ENCODE measurements at regions not wholly inside any gene's neighbourhood (a gene's known extent, or its start where the extent isn't known, plus 50 kb on each side); places are given as distances from the start of the nearest gene placed in this dataset.

DNA sequence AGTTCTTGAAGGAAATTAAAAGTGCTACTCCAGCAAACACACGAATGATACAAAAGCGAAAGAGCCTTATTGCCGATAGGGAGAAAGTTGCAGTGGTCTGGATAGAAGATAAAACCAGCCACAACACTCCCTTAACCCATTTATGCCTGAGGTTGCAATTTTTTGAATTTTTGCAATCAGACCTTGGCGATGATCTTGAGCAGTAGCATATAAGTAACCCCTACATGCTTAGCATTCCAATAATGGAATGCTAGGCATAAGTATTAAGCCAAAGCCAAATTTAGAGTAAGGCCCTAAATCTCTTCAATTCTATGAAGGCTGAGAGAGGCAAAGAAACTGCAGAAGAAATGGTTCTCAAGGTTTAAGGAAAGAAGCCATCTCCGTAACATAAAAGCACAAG is 153.5 kb downstream of the SLC28A3 start:
- no peak for DNase-seq

DNA sequence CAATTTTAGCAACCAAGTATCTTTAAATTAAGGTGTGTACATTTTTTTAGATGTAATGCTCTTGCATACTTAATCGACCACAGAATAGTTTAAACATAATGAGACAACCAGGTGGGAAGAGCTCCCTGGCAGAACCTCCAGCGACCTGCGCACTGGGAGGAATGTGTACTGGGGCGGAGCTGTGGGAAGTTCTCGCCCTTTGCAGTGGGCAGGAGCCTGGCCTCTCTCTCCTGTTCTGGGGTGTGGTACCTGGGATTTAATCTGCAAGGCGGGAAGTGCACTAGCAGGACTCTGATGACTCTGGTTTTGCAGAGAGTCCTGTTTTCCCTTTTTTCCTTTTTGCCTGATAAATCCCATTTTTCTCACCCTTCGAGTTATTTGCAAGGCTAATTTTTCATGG is 150.7 kb downstream of the SLC28A3 start:
- DNase-seq = no peak

DNA sequence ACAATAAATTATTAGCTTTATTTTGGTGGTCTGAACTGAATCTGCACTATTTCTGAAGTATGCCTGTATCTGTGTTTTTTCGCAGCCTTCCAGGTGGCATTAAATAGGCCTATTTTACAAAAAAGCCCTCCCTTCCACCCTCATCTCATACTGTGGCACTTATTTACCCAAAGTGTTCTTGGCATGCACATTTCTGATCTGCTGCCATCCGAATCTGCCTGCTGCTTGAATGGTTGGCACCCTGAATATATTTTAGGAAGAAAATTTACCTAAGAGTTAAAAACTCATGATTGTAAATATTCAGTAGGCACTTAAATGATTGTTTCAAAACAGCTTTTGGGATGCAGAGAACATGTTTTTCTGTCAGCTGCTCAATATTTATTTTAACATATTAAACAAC is 150.1 kb downstream of the SLC28A3 start:
- no peak for DNase-seq

DNA sequence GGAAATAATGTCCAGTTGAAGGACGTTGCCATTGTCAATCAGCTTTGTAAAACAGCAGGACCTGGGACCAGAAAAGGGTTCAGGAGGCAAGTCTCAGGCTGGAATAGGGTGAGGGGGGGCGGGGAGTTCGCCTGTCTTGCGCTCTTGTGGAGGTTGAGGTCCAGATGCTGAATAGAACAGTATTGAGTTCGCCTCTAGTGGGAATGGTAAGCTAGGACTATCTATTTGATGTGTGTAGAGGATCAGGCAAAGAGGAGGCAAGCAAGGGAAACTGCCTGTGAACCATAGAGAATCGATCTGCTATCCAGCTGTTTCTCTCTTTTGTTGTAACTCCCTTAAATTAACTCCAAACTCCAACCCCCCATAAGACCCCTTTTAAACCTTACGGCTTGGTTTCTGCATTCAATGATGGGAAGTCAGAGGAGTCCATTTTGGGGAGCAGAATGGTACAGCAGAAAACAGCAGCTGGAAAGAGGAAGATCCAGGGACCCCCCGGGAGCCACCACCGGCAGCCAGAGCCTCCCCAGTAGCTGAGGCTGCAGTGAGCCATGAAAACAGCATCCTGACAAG is 133.7 kb downstream of the SLC28A3 start:
- no peak for DNase-seq

DNA sequence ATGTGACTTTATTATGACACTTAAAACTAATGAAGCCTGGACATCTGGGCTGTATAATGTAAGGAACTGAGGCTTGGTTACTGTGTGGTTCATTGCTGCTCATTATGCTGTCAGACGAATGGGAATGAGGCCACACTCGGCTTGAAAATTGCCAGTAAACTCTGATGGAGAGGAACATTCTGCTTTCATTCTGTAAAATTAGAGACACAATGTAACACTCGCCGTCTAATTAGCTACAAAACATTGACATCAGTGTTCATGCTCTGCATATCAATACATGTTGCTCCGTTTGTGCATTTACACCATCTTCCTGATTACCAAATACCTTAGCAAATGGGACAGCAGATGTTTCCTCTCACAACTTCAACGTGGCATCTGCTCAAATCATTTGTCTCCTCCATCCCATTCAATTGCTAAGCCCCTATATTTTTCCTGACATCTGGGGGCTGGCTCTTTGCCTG is 133.0 kb downstream of the SLC28A3 start:
- no peak for DNase-seq

DNA sequence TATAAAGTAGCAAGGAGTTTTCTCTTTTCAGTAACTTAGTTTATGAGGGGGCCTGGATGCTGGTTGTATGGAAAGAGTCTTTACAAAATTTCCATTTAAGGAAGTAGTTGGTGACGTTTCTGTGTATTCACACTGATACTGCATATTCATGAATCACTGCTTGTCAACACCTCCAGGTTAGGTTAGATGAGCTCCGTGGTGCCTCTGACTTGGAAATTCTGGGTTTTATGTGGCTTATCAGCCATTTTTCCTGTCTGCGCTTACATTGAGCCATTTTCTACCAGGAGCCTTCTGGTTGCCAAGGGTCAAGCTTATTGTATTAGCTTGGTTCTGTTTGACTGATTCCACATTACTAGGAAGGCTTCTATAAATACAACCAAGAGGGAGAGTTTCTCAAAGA is 128.3 kb downstream of the SLC28A3 start:
- DNase-seq = no peak

DNA sequence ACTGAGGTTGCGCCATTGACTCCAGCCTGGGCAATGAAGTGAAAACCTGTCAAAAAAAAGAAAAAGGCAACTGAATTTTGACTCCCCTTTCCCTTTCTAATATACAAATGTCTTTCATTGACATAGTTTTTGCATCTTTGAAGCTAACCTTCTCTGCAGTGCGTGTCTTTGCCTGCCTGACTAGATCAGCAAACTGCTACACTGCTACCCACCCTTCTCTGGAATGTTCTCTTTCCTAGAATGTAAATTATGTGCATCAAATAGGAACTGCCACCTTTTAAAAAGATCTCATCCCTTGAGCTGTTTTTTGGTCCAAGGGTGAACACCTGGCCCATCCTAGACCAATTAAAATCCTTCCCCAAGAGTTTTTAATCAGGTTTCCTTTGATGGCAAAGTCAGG is 127.6 kb downstream of the SLC28A3 start:
- no peak for DNase-seq

DNA sequence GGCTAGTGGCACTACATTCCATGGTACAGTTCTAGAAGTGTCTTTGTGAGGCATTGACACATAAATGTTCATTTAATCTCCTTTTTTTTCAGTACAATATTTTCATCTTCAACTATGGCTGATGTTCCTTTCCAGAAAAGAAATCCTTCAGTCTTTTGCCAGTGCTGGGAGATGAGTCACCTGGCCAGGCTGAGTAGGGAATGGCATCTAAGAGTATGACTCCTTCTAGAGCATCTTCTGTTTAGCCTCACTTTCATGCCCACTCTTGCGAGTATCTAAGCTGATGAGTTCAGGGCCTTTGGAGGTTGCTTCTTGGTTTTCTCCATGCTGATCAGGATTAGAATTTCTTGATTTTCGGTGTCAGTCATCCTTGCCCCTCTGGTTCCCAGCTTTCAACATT is 124.4 kb downstream of the SLC28A3 start:
- DNase-seq = no peak

DNA sequence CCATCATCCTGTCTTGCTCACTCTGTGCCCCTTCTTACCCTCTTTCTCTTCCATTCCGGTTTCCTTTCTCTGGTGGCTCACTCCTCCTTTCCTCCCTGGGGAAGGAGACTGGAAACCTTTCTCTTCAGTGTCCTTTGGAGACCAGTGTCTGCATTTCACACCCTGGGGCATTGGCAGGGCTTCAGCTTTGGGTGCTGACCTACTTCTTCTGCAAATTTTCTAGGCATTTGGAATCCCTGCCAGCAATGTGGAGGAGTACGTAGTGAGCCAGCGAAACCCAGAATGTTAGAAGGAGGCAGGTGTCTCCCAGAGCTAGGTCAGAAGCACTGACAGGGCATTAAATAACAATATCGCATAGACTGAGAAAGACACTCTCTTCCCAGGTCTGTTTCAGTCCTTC is 122.2 kb downstream of the SLC28A3 start:
- no peak for DNase-seq

DNA sequence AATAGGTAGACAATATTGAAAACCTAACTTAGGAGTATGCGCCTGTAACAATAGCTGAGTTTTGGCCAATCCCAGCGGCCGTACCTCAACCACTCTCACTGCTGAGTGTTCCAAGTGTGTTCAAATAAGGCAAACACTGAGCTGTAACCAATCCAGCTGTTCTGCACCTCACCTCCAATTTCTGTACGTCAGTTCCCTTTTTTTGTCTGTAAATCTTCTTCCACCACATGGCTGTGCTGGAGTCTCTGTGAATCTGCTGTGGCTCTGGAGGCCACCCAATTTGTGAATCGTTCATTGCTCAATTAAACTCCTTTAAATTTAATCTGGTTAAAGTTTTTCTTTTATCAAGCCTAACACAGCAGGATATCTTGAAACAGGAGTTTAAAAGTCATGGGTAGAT is 116.3 kb downstream of the SLC28A3 start:
- DNase-seq = no peak
